Mucosa of descending colon (tissue), 3 donors: ENCODE measurements at regions not wholly inside any gene's neighbourhood (a gene's known extent, or its start where the extent isn't known, plus 50 kb on each side); places are given as distances from the start of the nearest gene placed in this dataset.

Experiments
- ATAC-seq: fragments of 200-7000 bp; cut with Tn5 transposase; one replicate; pipeline ENCODE4 v1.9.1; 2020; ENCODE audit warnings: mild to moderate bottlenecking, moderate library complexity
- DNase-seq, 3 donors: peaks; one replicate each; pipeline ENCODE4 v3.0.0-alpha.2; 2020
- H3K36me3 ChIP-seq: fragments of 200-600 bp; one replicate; pipeline ENCODE4 v1.8.0; 2021; ENCODE audit warnings: low read depth, mild to moderate bottlenecking
- H3K4me1 ChIP-seq: fragments of 200-600 bp; one replicate; pipeline ENCODE4 v1.8.0; 2021; ENCODE audit warnings: low read depth, mild to moderate bottlenecking
- H3K4me3 ChIP-seq: fragments of 200-600 bp; one replicate; pipeline ENCODE4 v1.8.0; 2021; ENCODE audit warnings: mild to moderate bottlenecking
- H3K9me3 ChIP-seq: fragments of 200-600 bp; one replicate; pipeline ENCODE4 v1.8.0; 2021; ENCODE audit warnings: mild to moderate bottlenecking
- intact Hi-C, 2 donors: fragments of 100-400 bp; cut with DNase I in 1 of 2; cut with micrococcal nuclease in 1 of 2; formaldehyde crosslinking; loops; one replicate each; pipeline versions ENCODE4 v1.11.0 to v1.11.1; 2022; cut with DNase I, micrococcal nuclease
- TF ChIP-seq, protein P1 (sequence below): fragments of 200-600 bp; IDR thresholded peaks from one replicate; pipeline ENCODE4 v1.8.0; 2022; ENCODE audit warnings: antibody characterized with exemption, mild to moderate bottlenecking
- donor health status: DM: no; HTN: no; CAD: no; lungs with moderate emphysema.
- donor health status: DM: no; HTN: no; CAD: no.
- donor health status: DM: no; HTN: yes; CAD: no.

DNA sequence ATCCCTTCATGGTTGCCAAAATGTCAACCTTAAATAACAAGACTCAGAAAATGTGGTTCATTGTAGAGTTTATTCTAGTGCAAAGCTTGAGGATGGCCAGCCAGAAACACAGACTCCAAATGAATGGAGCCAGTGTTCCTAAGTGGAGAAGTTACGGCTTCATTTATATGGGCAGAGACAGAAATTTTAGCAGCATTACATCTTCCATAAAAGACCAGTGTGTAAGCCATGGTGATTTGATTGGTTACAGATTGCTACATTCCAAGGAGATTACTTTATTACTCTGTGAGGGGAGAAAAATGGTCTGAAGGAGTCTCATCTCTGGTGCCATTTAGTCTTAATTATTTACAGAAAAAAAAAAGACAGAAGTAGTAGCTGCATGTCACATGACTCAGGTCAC, 97.8 kb downstream of the OTOR start:
- no peaks in the 10 kb centered on the region for H3K9me3 ChIP-seq
- DNase-seq (no peak), ATAC-seq (no peak)
- no peak overlapping the region for H3K4me3 ChIP-seq
- TF ChIP-seq, protein P1, sequence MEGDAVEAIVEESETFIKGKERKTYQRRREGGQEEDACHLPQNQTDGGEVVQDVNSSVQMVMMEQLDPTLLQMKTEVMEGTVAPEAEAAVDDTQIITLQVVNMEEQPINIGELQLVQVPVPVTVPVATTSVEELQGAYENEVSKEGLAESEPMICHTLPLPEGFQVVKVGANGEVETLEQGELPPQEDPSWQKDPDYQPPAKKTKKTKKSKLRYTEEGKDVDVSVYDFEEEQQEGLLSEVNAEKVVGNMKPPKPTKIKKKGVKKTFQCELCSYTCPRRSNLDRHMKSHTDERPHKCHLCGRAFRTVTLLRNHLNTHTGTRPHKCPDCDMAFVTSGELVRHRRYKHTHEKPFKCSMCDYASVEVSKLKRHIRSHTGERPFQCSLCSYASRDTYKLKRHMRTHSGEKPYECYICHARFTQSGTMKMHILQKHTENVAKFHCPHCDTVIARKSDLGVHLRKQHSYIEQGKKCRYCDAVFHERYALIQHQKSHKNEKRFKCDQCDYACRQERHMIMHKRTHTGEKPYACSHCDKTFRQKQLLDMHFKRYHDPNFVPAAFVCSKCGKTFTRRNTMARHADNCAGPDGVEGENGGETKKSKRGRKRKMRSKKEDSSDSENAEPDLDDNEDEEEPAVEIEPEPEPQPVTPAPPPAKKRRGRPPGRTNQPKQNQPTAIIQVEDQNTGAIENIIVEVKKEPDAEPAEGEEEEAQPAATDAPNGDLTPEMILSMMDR, result no peak
- no peaks in the 10 kb centered on the region for H3K36me3 ChIP-seq
- intact Hi-C loops, result no loop called here
- H3K4me1 ChIP-seq, result no peaks in the 10 kb centered on the region

DNA sequence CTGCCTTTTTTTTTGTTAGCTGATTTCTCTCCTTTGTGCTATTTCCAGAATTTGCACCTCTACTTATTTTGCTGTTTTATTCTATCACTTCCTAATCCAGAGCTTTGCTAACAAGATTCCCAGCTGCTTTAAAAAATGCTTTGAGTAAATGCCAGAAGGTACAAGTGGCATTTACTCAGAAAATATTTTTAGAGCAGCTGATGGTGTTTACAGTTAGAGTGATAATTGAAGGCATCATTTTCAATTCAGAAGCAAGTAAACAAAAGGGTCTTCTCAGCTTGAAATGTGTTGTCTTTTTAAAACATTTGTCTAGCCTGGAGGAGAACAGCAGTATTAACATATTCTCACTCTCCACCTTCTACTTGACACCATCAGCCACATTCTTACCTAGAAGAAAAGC, 99.9 kb downstream of the OTOR start:
- ATAC-seq, result no peak
- Histone ChIP-seq H3K4me1 (no peaks in the 10 kb centered on the region), H3K36me3 (no peaks in the 10 kb centered on the region), H3K9me3 (no peaks in the 10 kb centered on the region), H3K4me3 (no peak overlapping the region)
- no peak for DNase-seq
- intact Hi-C loops, result no loop called here
- TF ChIP-seq, protein P1, result no peak

DNA sequence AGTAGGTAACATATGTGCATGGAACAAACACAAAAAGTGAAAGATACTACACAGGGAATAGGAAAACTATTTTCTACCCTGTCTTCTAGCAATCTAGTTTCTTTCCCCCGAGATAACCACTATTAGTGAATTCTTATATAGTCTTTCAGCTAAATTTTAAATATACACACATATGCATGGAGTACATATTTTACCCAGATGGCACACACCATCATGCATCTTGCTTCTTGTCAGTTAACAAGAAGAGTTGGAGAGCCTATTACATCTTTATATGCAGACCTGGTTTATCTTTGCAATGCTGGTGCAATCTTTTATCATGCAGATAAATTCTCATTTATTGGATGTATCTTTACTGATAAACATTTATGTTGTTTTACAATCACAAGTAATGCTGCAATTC, 100.4 kb downstream of the OTOR start:
- no peak overlapping the region for H3K4me3 ChIP-seq
- no peak for ATAC-seq

DNA sequence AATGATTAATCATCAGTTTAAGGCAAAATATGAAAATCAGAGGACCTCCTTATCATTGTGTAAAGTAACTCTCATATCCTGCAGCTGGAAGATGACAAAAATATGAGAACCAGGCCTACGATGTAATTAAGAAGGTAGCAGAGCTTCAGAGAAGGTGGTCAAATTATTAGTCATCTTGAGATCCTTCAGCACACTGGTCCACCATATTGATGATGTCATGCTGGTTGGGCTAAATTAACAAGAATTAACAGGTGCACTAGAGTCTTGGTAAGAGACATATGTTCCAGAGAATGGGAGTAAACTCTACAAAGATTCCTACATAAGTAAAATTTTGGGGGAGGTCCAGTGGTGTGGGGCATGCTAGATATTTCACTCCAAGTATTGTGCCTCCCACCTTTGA, 112.8 kb downstream of the OTOR start:
- ATAC-seq (no peak), DNase-seq (no peak)
- TF ChIP-seq, protein P1, result no peak
- no peaks in the 10 kb centered on the region for H3K4me1 ChIP-seq
- H3K36me3 ChIP-seq, result no peaks in the 10 kb centered on the region
- intact Hi-C loops, result no loop called here
- H3K9me3 ChIP-seq, result no peaks in the 10 kb centered on the region
- H3K4me3 ChIP-seq, result no peak overlapping the region

More for the DNA sequence above, 100.4 kb downstream of the OTOR start:
- intact Hi-C loops, result no loop called here
- TF ChIP-seq, protein P1, result no peak
- no peak for DNase-seq
- Histone ChIP-seq H3K9me3 (no peaks in the 10 kb centered on the region), H3K4me1 (no peaks in the 10 kb centered on the region), H3K36me3 (no peaks in the 10 kb centered on the region)

DNA sequence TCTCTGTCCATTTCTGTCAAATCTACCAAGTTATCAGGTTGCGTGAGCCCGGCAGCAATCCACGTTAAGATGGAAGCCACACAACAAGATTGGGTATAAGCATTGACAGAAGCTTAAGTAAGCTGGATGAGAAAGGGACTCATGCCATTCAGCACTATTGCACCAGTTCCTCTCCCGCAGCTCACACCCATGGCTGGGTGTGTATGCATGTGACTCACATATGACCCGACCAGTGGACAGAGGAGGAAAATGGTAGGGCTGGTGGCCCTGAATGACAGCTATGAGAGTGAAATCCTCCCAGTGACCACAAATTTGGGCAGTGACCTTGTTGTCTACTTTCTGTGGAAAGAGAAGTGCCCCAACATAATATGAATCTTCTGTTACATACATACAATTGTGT, 113.5 kb downstream of the OTOR start:
- ATAC-seq (no peak), DNase-seq (no peak)
- H3K4me1 ChIP-seq, result no peaks in the 10 kb centered on the region
- TF ChIP-seq, protein P1, result no peak
- H3K4me3 ChIP-seq, result no peak overlapping the region
- intact Hi-C loops, result no loop called here
- H3K36me3 ChIP-seq, result no peaks in the 10 kb centered on the region
- no peaks in the 10 kb centered on the region for H3K9me3 ChIP-seq

DNA sequence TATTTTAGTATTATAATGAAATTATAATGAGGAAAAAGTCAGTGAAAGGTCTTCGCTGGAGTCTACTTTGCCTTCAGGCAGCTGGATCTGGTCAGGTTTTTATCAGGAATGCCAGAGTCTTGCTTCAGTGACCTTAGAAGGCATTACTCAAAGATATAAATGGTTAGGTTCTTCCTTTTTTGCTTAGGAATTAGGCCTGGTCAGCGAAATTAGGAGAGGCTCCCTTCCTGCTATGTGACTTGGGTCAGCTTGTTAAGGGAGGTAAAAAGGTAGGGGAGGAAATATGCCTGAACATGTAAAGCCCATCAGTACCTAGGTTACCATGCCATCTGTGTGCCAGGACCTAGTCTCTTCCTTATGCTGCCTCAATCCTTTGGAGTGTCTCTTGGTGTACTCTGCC, 115.1 kb downstream of the OTOR start:
- no peaks in the 10 kb centered on the region for H3K36me3 ChIP-seq
- TF ChIP-seq, protein P1, result no peak
- intact Hi-C loops, result no loop called here
- H3K4me1 ChIP-seq, result no peaks in the 10 kb centered on the region
- H3K9me3 ChIP-seq, result no peaks in the 10 kb centered on the region
- ATAC-seq, result no peak
- DNase-seq, result no peak
- no peak overlapping the region for H3K4me3 ChIP-seq
